K562 (cell line): ENCODE measurements at regions not wholly inside any gene's neighbourhood (a gene's known extent, or its start where the extent isn't known, plus 50 kb on each side); places are given as distances from the start of the nearest gene placed in this dataset.

Experiments used
- ATAC-seq: fragments of 200-7000 bp; cut with Tn5 transposase; 3 replicates; pipeline ENCODE4 v1.9.1; 2020; ENCODE audit warnings: moderate library complexity
- BruUV-seq: library from RNA; stranded (reverse); fragments of 400-500 nt; replicated peaks from 2 replicates; lab custom pipeline; 2021; lab: Mats Ljungman, UMichigan
- CTCF ChIA-PET: fragments of 300-600 bp; formaldehyde crosslinking; extraction: SDS; loops from one replicate; lab custom pipeline; 2021; ENCODE audit warnings: low intra/inter-chr PET ratio; lab: Yijun Ruan, JAX
- POLR2A ChIA-PET: fragments of 300-600, 350-650 bp; sonication (Branson Sonifier 250); formaldehyde crosslinking; extraction: SDS; loops from one replicate; lab custom pipeline; 2021; ENCODE audit warnings: antibody characterized with exemption, inconsistent platforms; lab: Yijun Ruan, JAX
- DNase-seq, 4 experiments: peaks; one replicate each; pipeline versions ENCODE4 v3.0.0 to v3.0.0-alpha.2; 2011 to 2018; ENCODE audit warnings: low spot score in 3 of 4, mixed read lengths in 3 of 4; ENCODE audit errors: extremely low read depth in 1 of 4
- FAIRE-seq: peaks from 2 replicates; lab custom pipeline; 2011; peaks lifted over from hg19 to GRCh38; lab: Jason Lieb, UNC
- H2AFZ ChIP-seq: 2 replicates; pipeline ENCODE4 v1.6.0; 2011; ENCODE audit warnings: low read depth, low read length, control low read depth, inconsistent platforms
- H3K27ac ChIP-seq: fragments of 200-600 bp; 3 replicates; pipeline ENCODE4 v1.8.0; 2011; ENCODE audit warnings: low read depth, mild to moderate bottlenecking, control low read depth, inconsistent platforms, low read length, moderate library complexity, mixed read lengths; ENCODE audit errors: extremely low read depth
- H3K27me3 ChIP-seq, 2 experiments: fragments of 300-600 bp in 1 of 2; 2 replicates in 1 of 2; 3 replicates in 1 of 2; pipeline versions ENCODE4 v1.6.0 to v1.8.0; 2011; ENCODE audit warnings: inconsistent platforms in 2 of 2, low read length in 2 of 2, mild to moderate bottlenecking in 1 of 2, mixed read lengths in 1 of 2, moderate library complexity in 1 of 2; ENCODE audit not compliant: control insufficient read depth in 2 of 2, insufficient read depth in 2 of 2
- H3K36me3 ChIP-seq: fragments of 300-600 bp; 3 replicates; pipeline ENCODE4 v1.8.0; 2011; ENCODE audit warnings: mild to moderate bottlenecking, low read length, inconsistent platforms; ENCODE audit not compliant: control insufficient read depth, insufficient read depth
- H3K4me1 ChIP-seq, 2 experiments: fragments of 200-600 bp in 1 of 2; replicated peaks in 1 of 2; 2 replicates in 1 of 2; 3 replicates in 1 of 2; pipeline versions ENCODE4 v1.5.1 to v1.8.0; 2011; ENCODE audit warnings: inconsistent platforms in 2 of 2, low read length in 2 of 2, mild to moderate bottlenecking in 1 of 2, mixed read lengths in 1 of 2, moderate library complexity in 1 of 2; ENCODE audit not compliant: control insufficient read depth in 2 of 2, insufficient read depth in 2 of 2
- H3K4me2 ChIP-seq: 2 replicates; pipeline ENCODE4 v1.6.1; 2011; ENCODE audit warnings: low read length, control low read depth, inconsistent platforms, mixed read lengths; ENCODE audit not compliant: insufficient read depth
- H3K4me3 ChIP-seq: fragments of 200-600 bp; sonication (generic), shearing (Covaris generic); 2 replicates; pipeline ENCODE4 v1.5.1; 2016; ENCODE audit warnings: control low read depth, inconsistent platforms
- H3K79me2 ChIP-seq: fragments of 200-600 bp; 3 replicates; pipeline ENCODE4 v1.8.0; 2011; ENCODE audit warnings: low read length, inconsistent platforms; ENCODE audit not compliant: control insufficient read depth, insufficient read depth
- H3K9ac ChIP-seq, 2 experiments: 2 replicates each; pipeline versions ENCODE4 v1.6.0 to v1.6.1; 2011; ENCODE audit warnings: low read depth in 2 of 2, low read length in 2 of 2, control low read depth in 1 of 2, inconsistent platforms in 1 of 2, mild to moderate bottlenecking in 1 of 2, mixed read lengths in 1 of 2; ENCODE audit not compliant: insufficient read depth in 1 of 2
- H3K9me1 ChIP-seq: one replicate; pipeline ENCODE4 v1.6.0; 2011; ENCODE audit warnings: inconsistent platforms, mild to moderate bottlenecking, low read length, moderate library complexity; ENCODE audit not compliant: control insufficient read depth, insufficient read depth
- H3K9me3 ChIP-seq: replicated peaks from 2 replicates; pipeline ENCODE4 v1.5.1; 2011; ENCODE audit warnings: low read depth, low read length, inconsistent platforms; ENCODE audit not compliant: control insufficient read depth, insufficient read depth
- H4K20me1 ChIP-seq: replicated peaks from 2 replicates; pipeline ENCODE4 v1.6.1; 2011; ENCODE audit warnings: low read length, inconsistent platforms, mixed read lengths; ENCODE audit not compliant: control insufficient read depth, insufficient read depth
- CBX2 ChIP-seq: fragments of 200-600 bp; sonication (generic); IDR thresholded peaks from one replicate; pipeline ENCODE4 v1.6.1; 2012; ENCODE audit warnings: mild to moderate bottlenecking, low read length, inconsistent platforms; ENCODE audit not compliant: insufficient read depth, poor library complexity, severe bottlenecking
- CBX3 ChIP-seq, 2 experiments: IDR thresholded peaks; 1 replicate in 1 of 2; 2 replicates in 1 of 2; pipeline ENCODE4 v1.6.1; 2012; ENCODE audit warnings: inconsistent platforms in 2 of 2, low read length in 2 of 2, borderline replicate concordance in 1 of 2, control low read depth in 1 of 2
- CHD1 ChIP-seq: fragments of 200-600 bp; sonication (generic); IDR thresholded peaks from one replicate; pipeline ENCODE4 v1.6.1; 2012; ENCODE audit warnings: mild to moderate bottlenecking, moderate library complexity, low read length, inconsistent platforms
- ERF ChIP-seq: fragments of 450-650 bp; formaldehyde crosslinking; IDR thresholded peaks from 2 replicates; pipeline ENCODE4 v1.4.0; 2020; ENCODE audit warnings: mild to moderate bottlenecking, mixed read lengths
- ESRRB ChIP-seq: fragments of 250-450 bp; sonication (Bioruptor Pico); IDR thresholded peaks from 2 replicates; pipeline ENCODE4 v1.5.0; 2020; ENCODE audit warnings: mild to moderate bottlenecking, moderate library complexity, borderline replicate concordance
- FOXK2 ChIP-seq, 2 experiments: fragments of 450-650 bp; IDR thresholded peaks in 1 of 2; conservative IDR thresholded peaks in 1 of 2; 2 replicates each; pipeline ENCODE4 v1.6.1; 2016; ENCODE audit warnings: low read depth in 2 of 2, mild to moderate bottlenecking in 1 of 2
- GABPB1 ChIP-seq: sonication (generic); formaldehyde crosslinking; IDR thresholded peaks from 2 replicates; pipeline ENCODE4 v1.8.0; 2022; ENCODE audit warnings: mild to moderate bottlenecking, missing genetic modification reagents
- MAFF ChIP-seq: IDR thresholded peaks from 2 replicates; pipeline ENCODE4 v1.6.1; 2012; ENCODE audit warnings: low read length, improper control_type of control experiment
- SMARCB1 ChIP-seq: IDR thresholded peaks from 2 replicates; pipeline ENCODE4 v1.6.1; 2011; ENCODE audit warnings: improper control_type of control experiment, low read depth; ENCODE audit not compliant: insufficient read length
- STAT5A ChIP-seq: IDR thresholded peaks from 2 replicates; pipeline ENCODE4 v1.6.1; 2012; ENCODE audit warnings: low read length, inconsistent platforms, borderline replicate concordance
- ZBTB1 ChIP-seq: sonication (generic); formaldehyde crosslinking; IDR thresholded peaks from 2 replicates; pipeline ENCODE4 v1.8.1; 2023; ENCODE audit warnings: missing genetic modification reagents, low read depth, mild to moderate bottlenecking, borderline replicate concordance
- ZNF408 ChIP-seq: fragments of 250-450 bp; sonication (Bioruptor Pico); IDR thresholded peaks from 2 replicates; pipeline ENCODE4 v1.4.0; 2020; ENCODE audit warnings: low read depth, mild to moderate bottlenecking, moderate library complexity
- ZNF696 ChIP-seq: fragments of 250-450 bp; sonication (Bioruptor Pico); conservative IDR thresholded peaks from 2 replicates; pipeline ENCODE4 v1.4.0; 2020; ENCODE audit warnings: mild to moderate bottlenecking, moderate library complexity
- ZNF766 ChIP-seq: fragments of 200-800 bp; sonication (Bioruptor generic); conservative IDR thresholded peaks from 2 replicates; pipeline ENCODE4 v1.6.1; 2016; ENCODE audit warnings: missing genetic modification characterization, missing compliant biosample characterization
- WGBS: fragments of 100-300 bp; shearing (Covaris generic); methylation state at CpG from one replicate; pipeline ENCODE4 v1.1.6; 2016; ENCODE audit warnings: low coverage, mixed read lengths; ENCODE audit not compliant: insufficient coverage; ENCODE audit errors: missing lambda C conversion rate; 5-methylcytosine and 5-hydroxymethylcytosine counted together
- in situ Hi-C: fragments of 300-500 bp; cut with MboI; formaldehyde crosslinking; loops from 4 replicates; pipeline ENCODE4 v1.15.0; 2018; ENCODE audit warnings: inconsistent platforms, mixed read lengths
- intact Hi-C: fragments of 100-400 bp; cut with micrococcal nuclease; formaldehyde crosslinking; loops from 2 replicates; pipeline ENCODE4 v1.14.2; 2022

GRCh38 chr1:68551459-68551858 lies 54.6 kb upstream of the DEPDC1 start:
- Histone ChIP-seq H3K9ac (no peak overlapping the region), H3K4me1 (no peaks in the 10 kb centered on the region), H3K27ac (no peak overlapping the region), H3K27me3 (no peaks in the 10 kb centered on the region), H3K9me1 (no peaks in the 10 kb centered on the region), H2AFZ (no peak overlapping the region), H3K4me2 (no peak overlapping the region), H4K20me1 (no peaks in the 10 kb centered on the region), H3K79me2 (no peaks in the 10 kb centered on the region), H3K36me3 (no peaks in the 10 kb centered on the region)
- in situ Hi-C loops = no loop called here
- intact Hi-C loops = no loop called here
- ChIA-PET POLR2A (no interaction called here), CTCF (no interaction called here)
- FAIRE-seq = no peak
- no peak for DNase-seq
- no peak for ATAC-seq
- TF ChIP-seq SMARCB1 (no peak), FOXK2 (conservative IDR thresholded peaks at IDR 0.05 in 1 of 2, IDR thresholded peaks at IDR 0.05 in 1 of 2; ENCODE audit: low read depth in 2 of 2) (no peak), ZNF696 (CRISPR knock-in tag) (no peak)
- TF ChIP-seq, all 486 proteins: peak for 0
- no TSS peak for BruUV-seq
- H3K4me3 ChIP-seq = no peak overlapping the region
- no peaks in the 10 kb centered on the region for H3K9me3 ChIP-seq

DNA sequence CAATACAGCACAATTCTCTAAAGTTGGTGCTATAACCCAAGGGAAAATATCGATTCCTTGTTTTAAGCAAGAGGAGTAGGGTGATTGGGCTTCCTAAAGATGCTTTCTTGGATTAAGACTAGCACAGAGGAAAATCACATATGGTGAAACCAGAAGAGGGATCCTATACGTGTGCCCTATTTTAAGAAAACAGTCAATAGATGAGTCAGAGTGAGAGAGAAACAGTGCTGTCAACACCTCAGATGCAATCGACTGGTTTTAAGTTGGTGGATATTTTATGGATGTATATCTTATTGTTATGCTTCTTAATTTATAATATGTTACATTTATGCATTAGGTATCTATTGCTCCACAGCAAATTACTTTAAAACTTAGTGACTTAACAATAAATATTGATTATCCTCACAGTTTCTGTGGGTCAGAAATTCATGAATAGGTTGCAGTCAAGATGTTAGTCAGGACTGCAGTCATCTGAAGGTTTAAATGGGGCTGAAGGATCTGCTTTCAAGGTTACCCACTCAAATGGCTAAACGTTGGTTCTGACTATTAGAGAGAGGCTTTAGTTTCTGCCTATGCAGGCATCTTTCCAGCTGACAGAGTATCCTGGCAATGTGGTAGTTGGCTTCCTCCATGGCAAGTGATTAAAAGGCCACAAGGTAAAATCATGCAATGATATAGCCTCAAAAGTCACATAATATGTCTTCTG lies 61.6 kb upstream of the DEPDC1 start:
- 0% methylated on average over 4 of the region's 4 CpGs for WGBS
- Histone ChIP-seq H3K9me1 (no peaks in the 10 kb centered on the region), H3K4me2 (no peak overlapping the region), H3K4me3 (no peak overlapping the region), H3K9ac (no peak overlapping the region), H3K27me3 (no peaks in the 10 kb centered on the region), H2AFZ (no peak overlapping the region), H3K9me3 (no peaks in the 10 kb centered on the region), H4K20me1 (no peaks in the 10 kb centered on the region), H3K36me3 (no peaks in the 10 kb centered on the region), H3K4me1 (no peaks in the 10 kb centered on the region), H3K79me2 (no peaks in the 10 kb centered on the region), H3K27ac (no peak overlapping the region)
- intact Hi-C loops = no loop called here
- in situ Hi-C loops = no loop called here
- ChIA-PET CTCF (no interaction called here), POLR2A (no interaction called here)
- DNase-seq (no peak), FAIRE-seq (no peak), ATAC-seq (no peak)
- no TSS peak for BruUV-seq
- TF ChIP-seq STAT5A = no peak
- TF ChIP-seq CHD1 = no peak
- no peak for TF ChIP-seq MAFF
- no peak for TF ChIP-seq ZNF408 (CRISPR knock-in tag)
- TF ChIP-seq ZNF766 (CRISPR knock-in tag) = no peak
- no peak for TF ChIP-seq GABPB1
- TF ChIP-seq CBX2 = no peak
- TF ChIP-seq ERF = no peak
- no peak for TF ChIP-seq ZBTB1 (CRISPR knock-in tag)
- TF ChIP-seq ESRRB = no peak
- TF ChIP-seq CBX3 (IDR thresholded peaks at IDR 0.05; ENCODE audit: borderline replicate concordance in 1 of 2, low read length in 2 of 2) = no peak
